ENCODE measurements at regions not wholly inside any gene's neighbourhood (a gene's known extent, or its start where the extent isn't known, plus 50 kb on each side); places are given as distances from the start of the nearest gene placed in this dataset.

- no peak for TF ChIP-seq CTCF (IDR thresholded peaks at IDR 0.05)
- no peak for TF ChIP-seq POLR2A (IDR thresholded peaks at IDR 0.05)
These were observed 111.2 kb downstream of the NOC3L start for GRCh38 chr10:94251568-94251967.
